PC-3 (cell line): ENCODE measurements at regions not wholly inside any gene's neighbourhood (a gene's known extent, or its start where the extent isn't known, plus 50 kb on each side); places are given as distances from the start of the nearest gene placed in this dataset.

Source experiments
- ATAC-seq: fragments of 200-7000 bp; cut with Tn5 transposase; 2 replicates; pipeline ENCODE4 v1.9.1; 2020; ENCODE audit warnings: mild to moderate bottlenecking, moderate library complexity
- BruUV-seq: library from RNA; stranded (reverse); fragments of 400-500 nt; replicated peaks from 2 replicates; lab custom pipeline; 2021; lab: Mats Ljungman, UMichigan
- CTCF ChIA-PET: fragments of 300-600 bp; sonication (Branson Sonifier 250); formaldehyde crosslinking; loops from one replicate; lab custom pipeline; 2022; ENCODE audit warnings: antibody characterized with exemption; lab: Charles Lee
- POLR2A ChIA-PET: fragments of 300-600 bp; sonication (Branson Sonifier 250); formaldehyde crosslinking; loops from one replicate; lab custom pipeline; 2022; ENCODE audit warnings: antibody characterized with exemption; ENCODE audit not compliant: unreplicated experiment; lab: Charles Lee
- DNase-seq: peaks from one replicate; pipeline ENCODE4 v3.0.0-alpha.2; 2015
- H2AFZ ChIP-seq: fragments of 300-600 bp; sonication (generic); 2 replicates; pipeline ENCODE4 v1.6.0; 2016; ENCODE audit warnings: antibody characterized with exemption, low read length
- H3F3A ChIP-seq: fragments of 300-600 bp; sonication (generic); one replicate; pipeline ENCODE4 v1.6.0; 2017; ENCODE audit warnings: antibody characterized with exemption, low read length, control low read depth, mild to moderate bottlenecking; ENCODE audit not compliant: unreplicated experiment
- H3K27ac ChIP-seq: fragments of 300-600 bp; sonication (generic); 2 replicates; pipeline ENCODE4 v1.5.1; 2016; ENCODE audit warnings: mild to moderate bottlenecking, low read length
- H3K27me3 ChIP-seq: fragments of 300-600 bp; sonication (generic); 2 replicates; pipeline ENCODE4 v1.6.1; 2016; ENCODE audit warnings: low read length, mixed read lengths
- H3K36me3 ChIP-seq: fragments of 300-600 bp; sonication (generic); 2 replicates; pipeline ENCODE4 v1.6.1; 2016; ENCODE audit warnings: low read depth, mixed run types, low read length, mixed read lengths
- H3K4me1 ChIP-seq: fragments of 300-600 bp; sonication (generic); 2 replicates; pipeline ENCODE4 v1.5.1; 2016; ENCODE audit warnings: low read length; ENCODE audit not compliant: insufficient read depth
- H3K4me2 ChIP-seq: fragments of 300-600 bp; sonication (generic); 2 replicates; pipeline ENCODE4 v1.6.0; 2016; ENCODE audit warnings: low read length
- H3K4me3 ChIP-seq: fragments of 300-600 bp; sonication (generic); 2 replicates; pipeline ENCODE4 v1.5.1; 2016; ENCODE audit warnings: mild to moderate bottlenecking, low read length, mixed read lengths
- H3K79me2 ChIP-seq: fragments of 300-600 bp; sonication (generic); 2 replicates; pipeline ENCODE4 v1.6.1; 2017; ENCODE audit warnings: low read length, mixed read lengths
- H3K9ac ChIP-seq: fragments of 300-600 bp; sonication (generic); 2 replicates; pipeline ENCODE4 v1.6.0; 2016; ENCODE audit warnings: mild to moderate bottlenecking, low read length
- H3K9me2 ChIP-seq: fragments of 300-600 bp; sonication (generic); replicated peaks from 2 replicates; pipeline ENCODE4 v1.6.1; 2016; ENCODE audit warnings: mixed run types, low read length, mixed read lengths
- H3K9me3 ChIP-seq: fragments of 300-600 bp; sonication (generic); 2 replicates; pipeline ENCODE4 v1.6.1; 2016; ENCODE audit warnings: low read length, mixed read lengths
- H4K20me1 ChIP-seq: fragments of 300-600 bp; sonication (generic); 2 replicates; pipeline ENCODE4 v1.6.1; 2016; ENCODE audit warnings: low read length, mixed read lengths
- EZH2 ChIP-seq: fragments of 300-600 bp; sonication (generic); IDR thresholded peaks from one replicate; pipeline ENCODE4 v1.6.1; 2017; ENCODE audit warnings: antibody characterized with exemption, mild to moderate bottlenecking, low read length; ENCODE audit not compliant: unreplicated experiment
- EZH2phosphoT487 ChIP-seq: fragments of 300-600 bp; sonication (generic); IDR thresholded peaks from 2 replicates; pipeline ENCODE4 v1.6.1; 2018; ENCODE audit warnings: mild to moderate bottlenecking, antibody characterized with exemption, low read length, borderline replicate concordance
- intact Hi-C: fragments of 100-400 bp; cut with micrococcal nuclease; formaldehyde crosslinking; loops from 2 replicates; pipeline ENCODE4 v1.9.0; 2023
- TF ChIP-seq, protein P1 (sequence below): fragments of 300-600 bp; sonication (generic); conservative IDR thresholded peaks from 2 replicates; pipeline ENCODE4 v1.5.1; 2017; ENCODE audit warnings: antibody characterized with exemption, low read depth, mild to moderate bottlenecking, low read length

GRCh38 chr1:20421441-20421840 is 64.6 kb downstream of the CAMK2N1 start:
- no peak overlapping the region for H3K27ac ChIP-seq
- no peak for DNase-seq
- no peaks in the 10 kb centered on the region for H3K27me3 ChIP-seq
- BruUV-seq, result no TSS peak
- H3K9me2 ChIP-seq, result no peaks in the 10 kb centered on the region
- peaks cover 13% of the 10 kb centered on the region for H3K9me3 ChIP-seq
- H3K36me3 ChIP-seq, result no peaks in the 10 kb centered on the region
- no peaks in the 10 kb centered on the region for H3K79me2 ChIP-seq
- H3K4me3 ChIP-seq, result no peak overlapping the region
- H4K20me1 ChIP-seq, result no peaks in the 10 kb centered on the region
- TF ChIP-seq EZH2phosphoT487 (no peak), EZH2 (no peak)
- TF ChIP-seq, protein P1, sequence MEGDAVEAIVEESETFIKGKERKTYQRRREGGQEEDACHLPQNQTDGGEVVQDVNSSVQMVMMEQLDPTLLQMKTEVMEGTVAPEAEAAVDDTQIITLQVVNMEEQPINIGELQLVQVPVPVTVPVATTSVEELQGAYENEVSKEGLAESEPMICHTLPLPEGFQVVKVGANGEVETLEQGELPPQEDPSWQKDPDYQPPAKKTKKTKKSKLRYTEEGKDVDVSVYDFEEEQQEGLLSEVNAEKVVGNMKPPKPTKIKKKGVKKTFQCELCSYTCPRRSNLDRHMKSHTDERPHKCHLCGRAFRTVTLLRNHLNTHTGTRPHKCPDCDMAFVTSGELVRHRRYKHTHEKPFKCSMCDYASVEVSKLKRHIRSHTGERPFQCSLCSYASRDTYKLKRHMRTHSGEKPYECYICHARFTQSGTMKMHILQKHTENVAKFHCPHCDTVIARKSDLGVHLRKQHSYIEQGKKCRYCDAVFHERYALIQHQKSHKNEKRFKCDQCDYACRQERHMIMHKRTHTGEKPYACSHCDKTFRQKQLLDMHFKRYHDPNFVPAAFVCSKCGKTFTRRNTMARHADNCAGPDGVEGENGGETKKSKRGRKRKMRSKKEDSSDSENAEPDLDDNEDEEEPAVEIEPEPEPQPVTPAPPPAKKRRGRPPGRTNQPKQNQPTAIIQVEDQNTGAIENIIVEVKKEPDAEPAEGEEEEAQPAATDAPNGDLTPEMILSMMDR, result no peak
- ATAC-seq, result no peak
- intact Hi-C loops, result no loop called here
- H2AFZ ChIP-seq, result no peak overlapping the region
- POLR2A ChIA-PET, result interaction anchor here (0.6 kb wide), 1 partner anchor 209 kb away, joined by 5 read pairs; no protein-coding TSS in a partner anchor
- no peaks in the 10 kb centered on the region for H3F3A ChIP-seq
- H3K4me1 ChIP-seq, result peaks cover 2% of the 10 kb centered on the region
- CTCF ChIA-PET, result no interaction called here
- no peak overlapping the region for H3K9ac ChIP-seq
- no peak overlapping the region for H3K4me2 ChIP-seq

- no peaks in the 10 kb centered on the region for H3K9me2 ChIP-seq
- no peak overlapping the region for H3K9ac ChIP-seq
- no peak for ATAC-seq
- no peak overlapping the region for H3K27ac ChIP-seq
- no peaks in the 10 kb centered on the region for H3K79me2 ChIP-seq
- TF ChIP-seq EZH2phosphoT487 (no peak), EZH2 (no peak)
- TF ChIP-seq, protein P1, result no peak
- no peaks in the 10 kb centered on the region for H3K4me1 ChIP-seq
- no peak overlapping the region for H3K4me3 ChIP-seq
- no peaks in the 10 kb centered on the region for H3K36me3 ChIP-seq
- DNase-seq, result no peak
- no peaks in the 10 kb centered on the region for H3K9me3 ChIP-seq
- CTCF ChIA-PET, result no interaction called here
- H4K20me1 ChIP-seq, result no peaks in the 10 kb centered on the region
- no peak overlapping the region for H3K4me2 ChIP-seq
- no peaks in the 10 kb centered on the region for H3F3A ChIP-seq
- intact Hi-C loops, result no loop called here
- no peak overlapping the region for H2AFZ ChIP-seq
- BruUV-seq, result no TSS peak
- POLR2A ChIA-PET, result no interaction called here
- no peaks in the 10 kb centered on the region for H3K27me3 ChIP-seq
Observed at GRCh38 chr1:20417581-20417980, 68.4 kb downstream of the CAMK2N1 start.

DNA sequence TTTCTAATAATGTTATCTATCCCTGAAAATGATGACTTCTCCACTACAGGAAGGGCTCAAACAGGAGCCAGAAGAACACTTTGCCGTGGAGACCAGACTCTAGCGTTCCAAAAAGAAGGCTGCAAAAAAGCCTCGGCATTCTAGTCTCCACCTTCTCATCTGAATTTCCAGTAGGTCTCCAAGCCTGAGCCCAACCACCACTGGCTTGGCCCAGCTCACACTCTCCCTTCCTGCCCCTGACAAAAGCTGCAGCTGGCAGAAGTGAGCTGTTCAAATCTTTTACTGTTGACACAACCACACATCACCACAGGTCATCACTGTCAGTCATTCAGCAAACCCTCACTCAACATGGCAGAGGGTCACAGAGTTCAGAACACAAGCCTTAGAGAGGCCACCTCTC is 69.3 kb downstream of the CAMK2N1 start:
- no TSS peak for BruUV-seq

More for the DNA sequence above, 69.3 kb downstream of the CAMK2N1 start:
- no peak overlapping the region for H2AFZ ChIP-seq
- H3K4me2 ChIP-seq, result no peak overlapping the region
- ChIA-PET CTCF (no interaction called here), POLR2A (no interaction called here)
- H3K79me2 ChIP-seq, result no peaks in the 10 kb centered on the region
- DNase-seq, result peak; percentile 29
- no peak for ATAC-seq
- no peaks in the 10 kb centered on the region for H3K9me2 ChIP-seq
- intact Hi-C loops, result no loop called here
- H3K9me3 ChIP-seq, result no peaks in the 10 kb centered on the region
- no peaks in the 10 kb centered on the region for H3K27me3 ChIP-seq
- H3F3A ChIP-seq, result no peaks in the 10 kb centered on the region
- no peaks in the 10 kb centered on the region for H4K20me1 ChIP-seq
- no peaks in the 10 kb centered on the region for H3K36me3 ChIP-seq
- no peak overlapping the region for H3K4me3 ChIP-seq
- peaks cover 2% of the 10 kb centered on the region for H3K4me1 ChIP-seq
- H3K9ac ChIP-seq, result no peak overlapping the region
- TF ChIP-seq, protein P1, result no peak
- TF ChIP-seq EZH2 (no peak), EZH2phosphoT487 (no peak)
- H3K27ac ChIP-seq, result no peak overlapping the region
